ENCODE measurements at regions not wholly inside any gene's neighbourhood (a gene's known extent, or its start where the extent isn't known, plus 50 kb on each side); places are given as distances from the start of the nearest gene placed in this dataset.

- DNase-seq (ENCODE audit: low read depth) = no peak
These were observed 242.2 kb upstream of the IGFBP3 start for GRCh38 chr7:46163246-46163645.

GRCh38 chr7:46162609-46163008 is 241.5 kb upstream of the IGFBP3 start:
- no peak for DNase-seq (ENCODE audit: low read depth)

- DNase-seq (ENCODE audit: low read depth) = no peak
These were observed 239.8 kb upstream of the IGFBP3 start for GRCh38 chr7:46160861-46161260.

DNA sequence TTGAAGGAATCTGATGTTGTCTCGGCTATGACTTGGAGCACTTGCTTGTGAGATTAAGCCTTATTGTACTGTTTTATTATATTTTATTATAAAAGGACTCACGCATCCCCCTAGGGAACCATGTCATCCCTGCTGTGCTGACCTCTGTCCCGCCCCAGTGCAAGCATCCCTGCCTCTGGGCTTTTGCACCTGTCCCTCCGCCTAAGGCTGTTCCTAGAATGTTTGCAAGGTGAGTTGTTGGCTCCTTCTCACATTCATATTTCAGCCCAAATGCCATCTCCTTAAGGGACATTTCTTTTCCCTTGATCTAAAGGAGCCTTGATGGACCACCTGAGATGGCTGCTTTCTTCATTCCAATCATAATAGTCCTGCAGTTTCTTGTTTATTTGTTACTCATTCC is 236.9 kb upstream of the IGFBP3 start:
- no peak for DNase-seq (ENCODE audit: low read depth)

- DNase-seq (ENCODE audit: low read depth) = peak; percentile 43
These were observed 236.3 kb upstream of the IGFBP3 start for GRCh38 chr7:46157404-46157803.

- DNase-seq (ENCODE audit: low read depth) = no peak
These were observed 235.8 kb upstream of the IGFBP3 start for GRCh38 chr7:46156853-46157252.

DNA sequence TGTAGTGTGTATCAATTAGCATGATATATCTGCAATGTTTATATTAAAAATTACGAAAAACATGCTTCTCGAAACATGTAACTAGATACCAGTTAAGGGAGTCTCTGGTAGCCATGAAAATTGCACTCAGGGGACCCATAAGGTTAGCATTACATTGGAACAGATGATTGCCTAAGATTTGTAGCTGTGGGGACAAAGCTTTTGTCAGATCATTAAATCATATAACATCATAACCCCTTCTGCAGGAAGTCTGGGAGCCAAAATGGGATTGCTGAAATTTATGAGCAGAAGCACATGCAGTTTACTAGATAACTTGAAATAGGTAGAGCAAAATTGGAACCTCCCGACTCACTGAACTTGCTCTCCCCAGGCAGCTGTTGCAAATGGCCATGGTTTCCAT is 235.0 kb upstream of the IGFBP3 start:
- DNase-seq (ENCODE audit: low read depth) = peak; percentile 40

DNA sequence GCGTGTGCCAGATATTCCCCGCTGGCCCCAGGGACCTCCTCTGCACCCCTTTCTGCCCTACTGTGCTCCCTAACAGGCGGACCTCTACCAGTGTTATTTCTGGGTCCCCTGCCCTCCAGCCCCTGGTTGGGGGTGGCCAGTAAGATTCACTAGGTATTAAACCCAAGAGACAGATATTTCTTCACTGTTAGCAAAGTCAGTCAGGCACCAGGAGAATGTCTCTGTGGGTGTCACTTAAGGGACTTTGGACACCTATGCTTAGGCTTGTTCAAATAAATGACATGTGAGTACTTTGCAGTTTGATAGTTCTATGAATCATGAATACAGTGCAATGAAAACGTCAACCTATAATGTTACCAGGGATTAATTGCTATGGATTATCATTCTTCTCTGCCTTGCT is 234.3 kb upstream of the IGFBP3 start:
- no peak for DNase-seq (ENCODE audit: low read depth)

DNA sequence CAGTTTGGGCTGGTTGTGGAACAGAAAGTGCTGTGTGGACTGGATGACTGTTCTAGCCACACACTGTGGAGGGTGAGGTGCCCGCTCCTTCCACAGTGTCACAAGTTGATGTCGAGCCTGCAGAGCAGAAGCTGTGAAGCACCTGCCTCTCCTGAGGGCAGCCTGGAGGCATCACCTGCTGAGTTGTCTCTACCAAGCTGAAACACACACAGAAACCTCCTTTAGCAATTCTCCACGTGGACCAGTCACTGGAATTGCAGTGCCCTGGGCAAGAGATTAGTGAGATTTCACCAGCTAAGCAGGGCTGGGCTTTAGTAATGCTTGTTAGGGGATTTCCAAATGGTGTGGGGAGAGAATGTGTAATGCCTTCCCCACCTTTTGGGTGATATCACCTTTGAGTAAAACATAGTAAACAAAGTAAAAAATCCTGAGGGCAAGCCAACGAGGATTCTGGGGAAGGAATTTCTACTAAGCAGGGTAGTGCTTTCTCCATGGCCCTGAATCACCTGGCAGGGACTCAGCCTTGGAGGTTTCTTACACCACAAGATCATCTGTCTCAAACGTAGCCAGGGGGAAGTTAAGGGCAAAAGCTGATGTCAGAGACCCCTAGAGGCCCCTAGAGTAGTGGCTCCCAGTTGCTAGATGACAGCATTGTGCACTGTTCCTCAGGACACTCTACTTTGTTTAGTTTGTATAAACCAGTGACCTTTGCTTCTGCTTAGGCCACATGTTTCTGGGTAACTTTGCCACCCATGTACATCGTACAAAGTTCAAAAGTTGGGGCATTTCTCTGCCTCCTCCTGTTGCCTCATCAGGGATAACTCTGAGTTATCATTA is 233.1 kb upstream of the IGFBP3 start:
- no peak for DNase-seq (ENCODE audit: low read depth)

DNA sequence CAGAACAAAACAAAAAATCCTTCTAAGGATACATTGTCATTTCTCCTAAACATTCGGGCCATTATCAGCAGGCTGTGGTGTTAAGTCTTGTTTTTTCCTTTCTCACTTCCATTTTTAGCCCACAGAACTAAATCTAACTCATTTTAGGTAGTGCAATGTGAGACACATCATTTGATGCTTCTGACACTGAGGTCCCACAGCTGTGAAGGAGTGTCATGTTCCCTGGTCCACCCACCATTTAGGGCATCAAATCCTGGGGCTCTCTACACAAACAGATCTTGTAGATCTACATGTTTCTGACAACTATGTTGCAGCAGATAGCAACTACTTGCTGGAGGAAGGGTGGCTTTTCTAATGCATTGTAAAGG is 232.5 kb upstream of the IGFBP3 start:
- DNase-seq (ENCODE audit: low read depth) = no peak

- no peak for DNase-seq (ENCODE audit: low read depth)
These were observed 231.6 kb upstream of the IGFBP3 start for GRCh38 chr7:46152696-46153095.

DNA sequence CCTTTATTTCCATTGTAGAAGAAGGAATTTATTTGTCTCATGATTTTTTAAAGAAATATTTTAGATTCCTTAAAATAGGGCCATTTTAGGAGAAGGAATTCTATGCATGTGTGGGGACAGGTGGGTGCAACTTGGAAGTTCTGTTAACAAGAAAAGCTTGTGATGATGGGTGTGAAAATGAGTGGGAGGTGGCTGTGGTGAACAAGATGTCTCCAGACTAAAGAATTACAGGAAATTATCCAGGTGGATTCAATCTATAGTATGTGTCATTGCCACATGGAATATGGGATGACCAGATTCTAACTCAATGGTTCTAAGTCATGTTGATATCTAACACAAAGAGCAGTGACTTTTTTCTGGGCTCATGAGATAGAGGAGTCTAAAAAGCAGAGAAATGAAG is 229.6 kb upstream of the IGFBP3 start:
- no peak for DNase-seq (ENCODE audit: low read depth)

DNA sequence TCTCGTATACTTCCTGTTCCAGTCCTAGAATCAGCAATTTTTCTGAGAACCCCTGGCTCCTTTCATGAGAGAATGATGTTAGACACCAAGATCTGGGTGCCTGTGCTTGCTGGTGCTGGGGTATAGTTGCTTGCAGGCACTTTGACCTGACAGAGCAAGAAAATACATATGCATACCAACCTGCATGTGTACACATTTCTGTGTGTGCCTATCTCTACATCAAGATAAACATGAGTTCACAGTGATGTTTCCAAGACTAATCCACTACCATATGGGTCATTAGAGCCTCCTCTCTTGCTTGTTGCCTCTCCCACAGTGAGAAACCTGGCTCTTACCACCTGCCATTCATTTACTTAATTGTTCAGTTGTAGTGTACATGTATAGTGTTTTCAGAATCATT is 229.1 kb upstream of the IGFBP3 start:
- no peak for DNase-seq (ENCODE audit: low read depth)

GRCh38 chr7:46147871-46148270 is 226.8 kb upstream of the IGFBP3 start:
- no peak for DNase-seq (ENCODE audit: low read depth)

GRCh38 chr7:46146454-46147255 is 225.6 kb upstream of the IGFBP3 start:
- peak; percentile 88 for DNase-seq (ENCODE audit: low read depth)

- peak; percentile 99 for DNase-seq (ENCODE audit: low read depth)
These were observed 224.3 kb upstream of the IGFBP3 start for GRCh38 chr7:46145412-46145811.

- no peak for DNase-seq (ENCODE audit: low read depth)
These were observed 223.2 kb upstream of the IGFBP3 start for GRCh38 chr7:46143949-46144917.

DNA sequence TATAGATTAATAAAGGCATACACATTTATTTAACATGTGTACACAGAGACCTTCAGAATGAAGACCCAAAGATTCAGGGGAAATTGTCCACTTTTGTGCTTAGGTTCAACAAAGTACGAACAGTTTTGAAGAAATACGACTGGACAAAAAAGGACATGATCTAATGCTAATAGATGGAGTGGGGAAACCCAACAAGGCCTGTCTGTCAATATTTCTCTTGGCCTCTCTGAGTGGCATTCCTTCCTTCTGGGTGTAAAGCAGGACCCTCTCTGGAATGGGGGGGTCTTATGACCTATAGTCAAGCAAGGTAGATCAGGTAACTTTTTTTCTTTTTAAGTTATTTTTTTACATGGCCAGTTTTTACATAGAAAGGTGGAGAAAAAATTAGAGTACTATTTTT is 222.3 kb upstream of the IGFBP3 start:
- DNase-seq (ENCODE audit: low read depth) = no peak

DNA sequence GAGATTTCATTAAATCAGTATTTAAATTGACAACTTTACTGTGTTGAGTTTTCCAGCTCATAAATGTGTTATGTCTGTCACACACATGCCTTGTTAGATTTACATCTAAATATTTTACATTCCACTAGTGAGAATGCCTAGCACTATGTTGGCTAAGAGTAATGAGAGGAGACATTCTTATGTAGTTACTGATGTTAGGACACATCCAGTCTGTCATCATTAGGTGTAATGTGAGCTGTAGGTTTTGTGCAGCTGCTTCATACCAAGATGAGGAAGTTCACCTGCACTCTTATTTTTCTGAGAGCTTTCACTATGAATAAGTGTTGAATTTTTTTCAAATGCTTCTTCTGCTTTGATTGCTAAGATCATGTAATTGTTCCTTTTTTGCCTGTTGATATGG is 218.0 kb upstream of the IGFBP3 start:
- DNase-seq (ENCODE audit: low read depth) = peak; percentile 55

DNA sequence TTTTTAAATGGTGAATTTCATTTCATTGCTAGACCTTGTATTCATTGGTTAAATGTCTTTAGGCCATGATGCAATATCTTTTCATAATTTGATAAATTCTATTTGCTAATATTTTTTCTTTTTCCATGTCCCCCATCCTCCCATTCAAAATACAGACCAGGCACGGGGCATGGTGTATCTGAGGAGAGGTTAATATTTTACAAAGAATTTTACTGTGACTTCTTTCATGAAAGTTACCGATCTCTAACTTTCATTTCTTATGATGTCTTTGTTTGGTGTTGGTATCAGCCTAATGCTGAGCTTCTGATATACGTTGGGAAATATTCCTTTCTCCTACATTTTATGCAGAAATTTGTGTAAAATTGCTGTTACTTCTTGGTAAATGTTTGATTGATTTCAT is 216.7 kb upstream of the IGFBP3 start:
- DNase-seq (ENCODE audit: low read depth) = no peak

DNA sequence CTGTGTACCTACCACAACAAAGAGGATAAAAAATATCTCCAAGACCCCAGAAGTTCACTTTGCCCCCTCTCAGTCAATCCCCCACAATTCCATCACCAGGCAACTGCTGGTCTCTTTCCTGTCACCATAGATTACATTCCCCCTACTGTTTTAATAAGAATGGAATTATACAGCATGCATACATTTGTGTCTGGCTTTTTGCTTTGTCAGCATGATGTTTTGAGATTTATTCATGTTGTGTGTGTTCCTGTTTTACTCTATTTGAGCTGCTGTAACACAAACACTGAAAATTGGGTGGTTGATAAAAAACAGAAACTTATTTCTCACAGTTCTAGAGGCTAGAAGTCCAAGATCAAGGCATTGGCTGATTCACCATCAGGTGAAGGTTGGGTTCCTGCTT is 214.5 kb upstream of the IGFBP3 start:
- no peak for DNase-seq (ENCODE audit: low read depth)

GRCh38 chr7:46134795-46135194 is 213.7 kb upstream of the IGFBP3 start:
- DNase-seq (ENCODE audit: low read depth) = no peak
